HG03108 (cell line): ENCODE measurements at regions not wholly inside any gene's neighbourhood (a gene's known extent, or its start where the extent isn't known, plus 50 kb on each side); places are given as distances from the start of the nearest gene placed in this dataset.
"Not testable (repeated sequence)": the region's sequence is repeated elsewhere in the genome, so short reads cannot be mapped to it uniquely, and the experiment has no call there.

Source experiments
- ATAC-seq: cut with Tn5 transposase; IDR thresholded peaks from one replicate; pipeline ENCODE4 v1.9.1; 2021; ENCODE audit warnings: moderate library complexity; ENCODE audit not compliant: unreplicated experiment

DNA sequence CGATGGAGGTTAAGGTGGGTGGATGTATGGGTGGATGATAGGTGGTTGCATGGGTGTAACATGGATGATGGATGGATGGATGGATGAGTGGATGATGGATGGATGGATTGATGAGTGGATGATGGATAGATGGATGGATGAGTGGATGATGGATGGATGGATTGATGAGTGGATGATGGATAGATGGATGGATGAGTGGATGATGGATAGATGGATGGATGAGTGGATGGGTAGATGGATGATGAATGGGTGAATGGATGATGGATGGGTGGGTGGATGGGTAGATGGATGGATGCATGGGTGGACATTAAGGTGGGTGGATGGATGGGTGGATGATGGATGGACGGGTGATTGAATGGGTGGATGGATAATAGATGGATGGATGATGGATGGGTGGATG is 136.5 kb upstream of the FOXD4L5 start:
- not testable (repeated sequence) for ATAC-seq

DNA sequence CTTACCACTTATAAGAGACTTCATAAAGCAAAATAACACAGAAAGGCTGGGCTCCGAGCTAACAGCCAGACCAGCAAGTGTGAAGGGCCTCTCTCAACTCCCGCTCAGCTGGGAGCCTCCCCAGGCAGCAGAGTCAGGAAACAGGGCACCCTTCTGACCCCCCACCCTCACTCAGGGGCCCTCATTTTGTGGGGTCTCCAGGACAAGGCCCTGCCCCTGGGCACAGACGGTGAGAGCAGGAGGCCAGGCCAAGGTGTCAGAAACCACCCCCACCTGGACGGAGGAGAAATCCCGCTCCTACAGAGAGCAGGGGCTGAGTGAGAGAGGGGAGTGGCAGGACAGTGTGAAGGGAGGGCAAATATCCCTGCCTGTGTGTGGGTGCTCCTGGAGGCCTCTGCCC is 135.8 kb upstream of the FOXD4L5 start:
- ATAC-seq: no peak

- ATAC-seq: not testable (repeated sequence)
These were observed 134.0 kb upstream of the FOXD4L5 start for GRCh38 chr9:65418966-65419365.

DNA sequence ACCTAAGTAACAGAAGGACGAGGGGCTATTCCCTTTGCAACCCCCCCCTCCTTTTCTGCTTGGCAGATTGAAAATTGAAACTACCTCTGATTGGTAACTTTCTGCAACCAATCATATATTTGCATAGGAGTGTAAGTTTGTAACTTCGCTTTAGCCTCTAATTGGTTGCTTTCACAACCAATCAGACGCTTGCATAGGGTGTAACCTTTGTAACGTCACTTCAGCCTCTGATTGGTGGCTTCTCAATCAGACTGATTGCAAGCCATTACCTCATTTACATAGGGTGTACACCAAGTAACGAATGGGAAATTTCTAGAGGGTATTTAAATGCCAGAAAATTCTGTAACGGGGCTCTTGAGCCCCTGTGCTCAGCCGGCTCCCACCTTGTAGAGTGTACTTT is 131.9 kb upstream of the FOXD4L5 start:
- ATAC-seq: not testable (repeated sequence)

DNA sequence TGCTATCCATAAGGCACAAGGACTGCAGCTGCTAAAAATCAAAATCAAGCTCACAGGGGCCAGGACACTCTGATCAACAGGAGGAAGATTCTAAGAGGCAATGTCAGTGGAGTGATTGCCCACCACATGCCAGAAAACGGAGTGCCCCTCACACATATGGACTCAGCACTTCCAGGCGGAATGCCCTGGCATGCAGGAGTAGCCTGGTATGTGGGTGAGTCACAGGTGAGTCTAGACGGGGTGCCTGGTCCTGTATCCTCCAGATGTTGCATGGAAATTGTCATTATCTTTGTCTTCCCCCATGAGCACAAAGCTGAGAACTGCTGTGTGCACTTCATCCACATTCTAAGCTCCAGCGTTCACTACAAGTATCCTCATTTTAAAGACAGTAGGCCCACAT is 129.2 kb upstream of the FOXD4L5 start:
- ATAC-seq: not testable (repeated sequence)

GRCh38 chr9:65413371-65413770 is 128.4 kb upstream of the FOXD4L5 start:
- not testable (repeated sequence) for ATAC-seq

- no peak for ATAC-seq
These were observed 126.9 kb upstream of the FOXD4L5 start for GRCh38 chr9:65411901-65412300.

DNA sequence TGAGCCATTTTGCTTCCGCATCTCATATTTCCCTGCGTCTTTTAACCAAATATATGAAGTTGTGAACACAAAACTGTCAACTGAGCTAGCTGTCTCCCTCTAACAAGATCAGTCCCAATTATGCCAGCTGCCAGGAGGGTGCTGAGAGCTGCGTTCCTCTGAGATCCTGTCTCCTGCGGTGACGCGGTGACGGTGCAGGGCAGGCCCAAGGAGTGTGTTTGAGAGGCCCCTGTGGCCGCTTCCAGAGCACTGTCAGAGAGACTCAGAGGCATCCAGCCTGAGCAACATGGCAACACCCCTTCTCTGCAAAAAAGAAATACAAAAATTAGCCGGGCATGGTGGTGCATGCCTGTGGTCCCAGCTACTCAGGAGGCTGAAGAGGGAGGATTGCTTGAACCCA is 126.3 kb upstream of the FOXD4L5 start:
- ATAC-seq: no peak

DNA sequence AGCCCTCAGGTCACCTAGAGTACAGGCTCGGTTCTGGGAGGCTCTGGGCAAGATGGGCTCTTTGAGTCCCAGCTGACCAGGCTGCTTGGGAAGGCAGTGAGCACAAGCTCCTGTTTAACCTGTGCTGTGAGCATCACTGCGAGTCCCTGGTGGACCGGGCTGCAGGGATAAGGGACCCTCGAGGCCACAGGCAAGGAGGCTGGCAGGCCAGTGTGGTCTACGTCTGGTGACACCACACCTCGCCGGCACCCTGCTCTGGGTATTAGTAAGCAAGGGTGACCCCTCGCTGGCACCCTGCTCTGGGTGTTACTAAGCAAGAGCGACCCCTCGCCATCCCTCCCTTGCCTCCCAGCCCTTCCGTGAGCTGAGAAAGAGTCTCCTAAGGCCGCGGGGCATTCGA is 125.9 kb upstream of the FOXD4L5 start:
- no peak for ATAC-seq

GRCh38 chr9:65409471-65409980 is 124.5 kb upstream of the FOXD4L5 start:
- no peak for ATAC-seq

DNA sequence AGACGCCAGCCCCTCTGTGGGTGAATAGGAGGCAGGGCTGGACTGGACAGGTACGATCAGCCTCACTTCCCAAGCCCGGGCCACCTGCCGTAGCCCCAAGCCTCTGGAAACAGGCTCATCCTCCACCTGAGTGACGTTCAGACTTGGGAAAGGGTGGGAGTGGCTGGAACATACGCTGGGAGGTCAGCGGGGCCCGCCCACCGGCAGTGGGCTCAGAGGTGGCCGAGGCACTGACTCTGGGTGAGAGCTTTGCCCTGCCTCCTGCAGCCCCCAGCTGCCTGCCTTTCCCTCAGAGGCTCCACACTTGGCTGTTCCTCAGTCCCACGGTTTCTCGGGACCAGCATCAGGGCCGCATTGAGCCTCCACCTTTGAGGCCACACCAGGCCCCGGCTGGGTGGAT is 123.8 kb upstream of the FOXD4L5 start:
- ATAC-seq: not testable (repeated sequence)

GRCh38 chr9:65406625-65407024 is 121.6 kb upstream of the FOXD4L5 start:
- not testable (repeated sequence) for ATAC-seq

DNA sequence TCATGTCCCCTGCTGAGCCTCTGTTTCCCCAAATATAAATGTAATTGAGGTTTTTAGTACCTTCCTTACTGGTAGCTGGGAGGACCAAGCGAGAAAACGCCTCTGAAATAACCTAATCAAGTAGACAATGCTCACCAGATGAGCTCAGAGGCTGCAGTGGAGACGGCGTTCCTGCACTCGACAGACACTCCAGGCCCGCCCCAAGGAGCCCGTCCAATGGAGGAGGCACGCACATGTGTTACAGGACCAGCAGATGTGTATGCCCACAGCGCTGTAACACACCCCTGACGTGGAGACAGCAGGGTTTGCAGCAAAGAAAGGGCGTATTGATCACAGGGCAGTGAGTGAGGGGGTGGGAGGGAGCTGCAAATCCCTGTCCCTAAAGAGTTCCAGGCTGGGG is 120.8 kb upstream of the FOXD4L5 start:
- ATAC-seq: not testable (repeated sequence)

DNA sequence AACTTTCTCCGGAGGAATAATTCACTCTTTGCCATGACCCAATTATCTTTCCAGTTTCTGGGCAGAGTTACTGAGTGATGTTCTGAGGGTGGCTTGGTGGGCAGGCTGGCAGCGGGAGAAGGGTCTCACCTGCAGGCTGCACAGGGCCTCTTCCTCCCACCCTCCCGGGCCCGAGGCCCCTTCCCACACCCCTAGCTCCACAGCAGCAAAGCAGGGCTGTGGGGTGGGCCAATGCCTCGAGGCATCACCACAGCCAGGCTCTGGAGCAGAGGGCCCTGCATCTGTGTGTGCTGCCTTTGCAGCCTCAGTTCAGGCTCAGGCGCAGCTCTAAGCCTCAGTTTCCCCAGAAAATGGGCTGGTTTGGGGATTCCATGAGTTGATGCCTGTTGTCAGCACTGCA is 120.2 kb upstream of the FOXD4L5 start:
- ATAC-seq: no peak

- ATAC-seq: no peak
These were observed 119.4 kb upstream of the FOXD4L5 start for GRCh38 chr9:65404232-65405006.

- ATAC-seq: no peak
These were observed 118.7 kb upstream of the FOXD4L5 start for GRCh38 chr9:65403721-65404120.

GRCh38 chr9:65403072-65403471 is 118.1 kb upstream of the FOXD4L5 start:
- ATAC-seq: not testable (repeated sequence)

GRCh38 chr9:65402206-65402870 is 117.3 kb upstream of the FOXD4L5 start:
- not testable (repeated sequence) for ATAC-seq

- ATAC-seq: not testable (repeated sequence)
These were observed 116.5 kb upstream of the FOXD4L5 start for GRCh38 chr9:65401456-65402045.

GRCh38 chr9:65400886-65401285 is 115.9 kb upstream of the FOXD4L5 start:
- no peak for ATAC-seq

DNA sequence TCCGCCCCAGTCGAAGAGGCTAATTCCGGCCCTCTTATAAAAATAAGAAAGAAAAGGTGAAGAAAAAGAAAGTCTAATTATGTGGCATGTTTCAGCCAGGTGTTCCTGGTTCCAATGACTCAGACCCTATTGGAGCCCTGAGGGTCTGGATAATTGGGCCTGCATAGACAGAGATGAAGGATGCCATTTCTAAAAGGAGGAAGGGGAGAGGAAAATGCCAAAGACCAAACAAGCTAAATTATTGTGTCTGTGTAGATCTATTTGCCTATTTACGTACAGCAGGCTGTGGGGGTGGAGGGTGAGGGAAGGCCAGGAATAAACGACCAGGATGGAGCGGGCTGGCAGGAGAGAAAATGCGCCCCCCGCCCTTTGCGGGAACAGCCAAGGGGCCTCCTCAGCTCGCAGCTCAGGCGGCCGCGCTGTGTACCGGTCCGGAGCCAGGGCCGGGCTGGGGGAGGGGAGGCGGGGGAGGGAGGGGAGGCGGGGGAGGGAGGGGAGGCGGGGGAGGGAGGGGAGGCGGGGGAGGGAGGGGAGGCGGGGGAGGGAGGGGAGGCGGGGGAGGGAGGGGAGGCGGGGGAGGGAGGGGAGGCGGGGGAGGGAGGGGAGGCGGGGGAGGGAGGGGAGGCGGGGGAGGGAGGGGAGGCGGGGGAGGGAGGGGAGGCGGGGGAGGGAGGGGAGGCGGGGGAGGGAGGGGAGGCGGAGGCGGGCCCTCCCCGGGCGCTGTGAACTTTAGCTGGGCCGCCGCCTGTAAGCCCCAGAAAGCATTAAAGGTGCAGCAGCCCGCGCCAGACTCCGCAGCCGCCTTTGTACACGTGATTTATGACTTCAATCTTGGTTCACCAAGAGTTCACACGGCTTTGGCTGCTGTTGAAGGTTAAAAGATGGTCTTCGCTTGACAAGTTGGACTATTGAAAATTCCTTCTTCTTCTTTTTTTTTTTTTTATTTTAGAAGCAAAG is 113.0 kb upstream of the FOXD4L5 start:
- ATAC-seq: not testable (repeated sequence)
